Natural killer cell (primary cell): ENCODE measurements at regions not wholly inside any gene's neighbourhood (a gene's known extent, or its start where the extent isn't known, plus 50 kb on each side); places are given as distances from the start of the nearest gene placed in this dataset.

Experiments used
- ATAC-seq, 3 donors: fragments of 150-1000 bp in 2 of 3; fragments of 200-7000 bp in 1 of 3; cut with Tn5 transposase; 1 replicate in 1 of 3; 2 replicates in 2 of 3; pipeline ENCODE4 v1.10.0; 2021; ENCODE audit warnings: mild to moderate bottlenecking in 2 of 3, moderate library complexity in 2 of 3
- DNase-seq, 2 donors: peaks; one replicate each; pipeline versions ENCODE4 v3.0.0 to v3.0.0-alpha.2; 2013 to 2021; ENCODE audit warnings: mixed read lengths in 1 of 2
- H3K27ac ChIP-seq: one replicate; pipeline ENCODE4 v1.5.1; 2013; ENCODE audit warnings: mild to moderate bottlenecking, low read length
- H3K27me3 ChIP-seq: one replicate; pipeline ENCODE4 v1.6.1; 2013; ENCODE audit warnings: low read length; ENCODE audit not compliant: control insufficient read depth, insufficient read depth
- H3K36me3 ChIP-seq: one replicate; pipeline ENCODE4 v1.6.1; 2013; ENCODE audit warnings: low read length; ENCODE audit not compliant: control insufficient read depth, insufficient read depth
- H3K4me1 ChIP-seq: one replicate; pipeline ENCODE4 v1.6.1; 2013; ENCODE audit warnings: low read length; ENCODE audit not compliant: control insufficient read depth, insufficient read depth
- H3K4me3 ChIP-seq: one replicate; pipeline ENCODE4 v1.5.1; 2013; ENCODE audit warnings: low read length
- H3K9me3 ChIP-seq: one replicate; pipeline ENCODE4 v1.6.1; 2013; ENCODE audit warnings: low read length; ENCODE audit not compliant: control insufficient read depth, insufficient read depth
- H3K27ac Mint-ChIP-seq, 2 donors: one replicate each; pipeline ENCODE4 v1.8.0; 2022; ENCODE audit warnings: mild to moderate bottlenecking in 2 of 2, mixed read lengths in 2 of 2, moderate library complexity in 1 of 2
- H3K27me3 Mint-ChIP-seq, 2 donors: one replicate each; pipeline ENCODE4 v1.8.0; 2022; ENCODE audit warnings: low read depth in 2 of 2, mixed read lengths in 2 of 2
- H3K36me3 Mint-ChIP-seq: one replicate; pipeline ENCODE4 v1.8.0; 2022; ENCODE audit warnings: mixed read lengths
- H3K4me1 Mint-ChIP-seq, 2 donors: one replicate each; pipeline ENCODE4 v1.8.0; 2022; ENCODE audit warnings: mixed read lengths in 2 of 2
- H3K4me3 Mint-ChIP-seq: one replicate; pipeline ENCODE4 v1.8.0; 2022; ENCODE audit warnings: mild to moderate bottlenecking, moderate library complexity, mixed read lengths
- H3K9me3 Mint-ChIP-seq, 2 donors: one replicate each; pipeline ENCODE4 v1.8.0; 2022; ENCODE audit warnings: mixed read lengths in 2 of 2
- WGBS: methylation state at CpG from one replicate; pipeline ENCODE4 v1.1.7; 2013; ENCODE audit warnings: missing lambda C conversion rate; ENCODE audit not compliant: insufficient coverage; 5-methylcytosine and 5-hydroxymethylcytosine counted together
- intact Hi-C: fragments of 100-400 bp; cut with micrococcal nuclease; formaldehyde crosslinking; loops from one replicate; pipeline ENCODE4 v1.14.2; 2022
- TF ChIP-seq, protein P1 (sequence below): fragments of 200-600 bp; IDR thresholded peaks from one replicate; pipeline ENCODE4 v1.8.0; 2022; ENCODE audit warnings: antibody characterized with exemption

- 70% methylated on average over 3 of the region's 5 CpGs for WGBS
- intact Hi-C loops, result no loop called here
- Mint-ChIP-seq H3K27me3 (peaks cover 11 to 42% of the 10 kb centered on the region in 2 donors), H3K4me3 (no peak overlapping the region), H3K9me3 (no peaks in the 10 kb centered on the region), H3K36me3 (no peaks in the 10 kb centered on the region), H3K4me1 (no peaks in the 10 kb centered on the region), H3K27ac (no peak overlapping the region)
- Histone ChIP-seq H3K36me3 (no peaks in the 10 kb centered on the region), H3K4me1 (no peaks in the 10 kb centered on the region), H3K27ac (no peak overlapping the region), H3K9me3 (no peaks in the 10 kb centered on the region), H3K4me3 (no peak overlapping the region), H3K27me3 (peaks cover 4% of the 10 kb centered on the region)
- DNase-seq, result no peak
- no peak for ATAC-seq
- TF ChIP-seq, protein P1, sequence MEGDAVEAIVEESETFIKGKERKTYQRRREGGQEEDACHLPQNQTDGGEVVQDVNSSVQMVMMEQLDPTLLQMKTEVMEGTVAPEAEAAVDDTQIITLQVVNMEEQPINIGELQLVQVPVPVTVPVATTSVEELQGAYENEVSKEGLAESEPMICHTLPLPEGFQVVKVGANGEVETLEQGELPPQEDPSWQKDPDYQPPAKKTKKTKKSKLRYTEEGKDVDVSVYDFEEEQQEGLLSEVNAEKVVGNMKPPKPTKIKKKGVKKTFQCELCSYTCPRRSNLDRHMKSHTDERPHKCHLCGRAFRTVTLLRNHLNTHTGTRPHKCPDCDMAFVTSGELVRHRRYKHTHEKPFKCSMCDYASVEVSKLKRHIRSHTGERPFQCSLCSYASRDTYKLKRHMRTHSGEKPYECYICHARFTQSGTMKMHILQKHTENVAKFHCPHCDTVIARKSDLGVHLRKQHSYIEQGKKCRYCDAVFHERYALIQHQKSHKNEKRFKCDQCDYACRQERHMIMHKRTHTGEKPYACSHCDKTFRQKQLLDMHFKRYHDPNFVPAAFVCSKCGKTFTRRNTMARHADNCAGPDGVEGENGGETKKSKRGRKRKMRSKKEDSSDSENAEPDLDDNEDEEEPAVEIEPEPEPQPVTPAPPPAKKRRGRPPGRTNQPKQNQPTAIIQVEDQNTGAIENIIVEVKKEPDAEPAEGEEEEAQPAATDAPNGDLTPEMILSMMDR, result no peak
Observed at GRCh38 chr1:212545941-212546635, 62.5 kb upstream of the ATF3 start.

GRCh38 chr1:212549503-212550017, 59.0 kb upstream of the ATF3 start:
- no peak overlapping the region for H3K4me3 Mint-ChIP-seq
- intact Hi-C loops, result no loop called here
- Histone ChIP-seq H3K36me3 (no peaks in the 10 kb centered on the region), H3K9me3 (no peaks in the 10 kb centered on the region), H3K4me3 (no peak overlapping the region), H3K27ac (no peak overlapping the region), H3K4me1 (no peaks in the 10 kb centered on the region), H3K27me3 (peaks cover 2% of the 10 kb centered on the region)
- DNase-seq, result no peak
- peaks cover 23 to 40% of the 10 kb centered on the region in 2 donors for H3K27me3 Mint-ChIP-seq
- no peaks in the 10 kb centered on the region for H3K9me3 Mint-ChIP-seq
- 77% methylated on average over 3 of the region's 4 CpGs for WGBS
- no peaks in the 10 kb centered on the region for H3K4me1 Mint-ChIP-seq
- TF ChIP-seq, protein P1, result no peak
- ATAC-seq, result no peak
- H3K27ac Mint-ChIP-seq, result no peak overlapping the region
- H3K36me3 Mint-ChIP-seq, result no peaks in the 10 kb centered on the region

GRCh38 chr1:212551929-212552328, 56.6 kb upstream of the ATF3 start:
- H3K27me3 Mint-ChIP-seq, result peaks cover 21 to 40% of the 10 kb centered on the region in 2 donors
- Histone ChIP-seq H3K9me3 (no peaks in the 10 kb centered on the region), H3K36me3 (no peaks in the 10 kb centered on the region), H3K27me3 (peaks cover 2% of the 10 kb centered on the region), H3K4me3 (no peak overlapping the region), H3K4me1 (no peaks in the 10 kb centered on the region), H3K27ac (no peak overlapping the region)
- no peaks in the 10 kb centered on the region for H3K36me3 Mint-ChIP-seq
- WGBS, result 78% methylated on average over 3 of the region's 4 CpGs
- no peaks in the 10 kb centered on the region for H3K9me3 Mint-ChIP-seq
- DNase-seq (no peak), ATAC-seq (no peak)
- TF ChIP-seq, protein P1, result no peak
- no peak overlapping the region for H3K27ac Mint-ChIP-seq
- intact Hi-C loops, result no loop called here
- H3K4me1 Mint-ChIP-seq, result no peaks in the 10 kb centered on the region
- no peak overlapping the region for H3K4me3 Mint-ChIP-seq

GRCh38 chr1:212553676-212554075, 54.9 kb upstream of the ATF3 start:
- Histone ChIP-seq H3K4me1 (peaks cover 8% of the 10 kb centered on the region), H3K27ac (no peak overlapping the region), H3K4me3 (no peak overlapping the region), H3K27me3 (peaks cover 2% of the 10 kb centered on the region), H3K9me3 (no peaks in the 10 kb centered on the region), H3K36me3 (no peaks in the 10 kb centered on the region)
- Mint-ChIP-seq H3K36me3 (no peaks in the 10 kb centered on the region), H3K4me1 (peaks cover 0 to 5% of the 10 kb centered on the region in 2 donors), H3K4me3 (no peak overlapping the region), H3K27me3 (peaks cover 20 to 36% of the 10 kb centered on the region in 2 donors), H3K27ac (no peak overlapping the region), H3K9me3 (no peaks in the 10 kb centered on the region)
- ATAC-seq (no peak), DNase-seq (no peak)
- intact Hi-C loops, result no loop called here
- 94% methylated on average over 3 of the region's 4 CpGs for WGBS
- TF ChIP-seq, protein P1, result no peak
